Kidney (tissue), 13 donors: ENCODE measurements at regions not wholly inside any gene's neighbourhood (a gene's known extent, or its start where the extent isn't known, plus 50 kb on each side); places are given as distances from the start of the nearest gene placed in this dataset.

Experiments used
- DNase-seq, 5 donors: peaks; one replicate each; pipeline ENCODE4 v3.0.0-alpha.2; 2013 to 2020
- FAIRE-seq: peaks from 2 replicates; lab custom pipeline; 2012; peaks lifted over from hg19 to GRCh38; lab: Jason Lieb, UNC
- H3K27ac ChIP-seq, 2 donors: one replicate each; pipeline ENCODE4 v1.7.0; 2013; ENCODE audit warnings: low read depth in 2 of 2, low read length in 2 of 2, inconsistent platforms in 1 of 2
- H3K27me3 ChIP-seq: one replicate; pipeline ENCODE4 v1.7.1; 2013; ENCODE audit warnings: low read length, inconsistent platforms; ENCODE audit not compliant: control insufficient read depth, insufficient read depth
- H3K36me3 ChIP-seq, 3 donors: one replicate each; pipeline versions ENCODE4 v1.7.0 to v1.7.1; 2013; ENCODE audit warnings: low read length in 3 of 3, control low read depth in 1 of 3, inconsistent platforms in 1 of 3; ENCODE audit not compliant: insufficient read depth in 3 of 3, control insufficient read depth in 2 of 3
- H3K4me1 ChIP-seq, 3 donors: one replicate each; pipeline versions ENCODE4 v1.7.0 to v1.7.1; 2013; ENCODE audit warnings: low read length in 3 of 3, inconsistent platforms in 1 of 3, low read depth in 1 of 3; ENCODE audit not compliant: control insufficient read depth in 2 of 3, insufficient read depth in 2 of 3
- H3K4me3 ChIP-seq, 3 donors: one replicate each; pipeline versions ENCODE4 v1.7.0 to v1.8.1; 2013; ENCODE audit warnings: low read length in 3 of 3, control low read depth in 1 of 3, inconsistent platforms in 1 of 3
- H3K9ac ChIP-seq, 3 donors: one replicate each; pipeline versions ENCODE4 v1.7.0 to v1.7.1; 2013; ENCODE audit warnings: low read length in 3 of 3, control low read depth in 1 of 3, inconsistent platforms in 1 of 3
- H3K9me3 ChIP-seq, 3 donors: one replicate each; pipeline versions ENCODE4 v1.7.0 to v1.7.1; 2013; ENCODE audit warnings: low read length in 3 of 3, control low read depth in 1 of 3, inconsistent platforms in 1 of 3; ENCODE audit not compliant: control insufficient read depth in 2 of 3, insufficient read depth in 1 of 3
- intact Hi-C: fragments of 100-400 bp; cut with DNase I; formaldehyde crosslinking; loops from one replicate; pipeline ENCODE4 v1.11.1; 2022
- TF ChIP-seq, protein P1 (sequence below): IDR thresholded peaks from 3 replicates; pipeline ENCODE4 v1.5.1; 2012; ENCODE audit warnings: mild to moderate bottlenecking, moderate library complexity, borderline replicate concordance; ENCODE audit not compliant: insufficient read depth; ENCODE audit errors: extremely low read depth
- donor health status: control.
- donor health status: control.
- donor health status: control.
- donor health status: control.
- donor health status: control.
- donor health status: DM: yes; HTN: yes; CAD: no.
- donor health status: Normal renal cell carcinoma (clear cell type).

DNA sequence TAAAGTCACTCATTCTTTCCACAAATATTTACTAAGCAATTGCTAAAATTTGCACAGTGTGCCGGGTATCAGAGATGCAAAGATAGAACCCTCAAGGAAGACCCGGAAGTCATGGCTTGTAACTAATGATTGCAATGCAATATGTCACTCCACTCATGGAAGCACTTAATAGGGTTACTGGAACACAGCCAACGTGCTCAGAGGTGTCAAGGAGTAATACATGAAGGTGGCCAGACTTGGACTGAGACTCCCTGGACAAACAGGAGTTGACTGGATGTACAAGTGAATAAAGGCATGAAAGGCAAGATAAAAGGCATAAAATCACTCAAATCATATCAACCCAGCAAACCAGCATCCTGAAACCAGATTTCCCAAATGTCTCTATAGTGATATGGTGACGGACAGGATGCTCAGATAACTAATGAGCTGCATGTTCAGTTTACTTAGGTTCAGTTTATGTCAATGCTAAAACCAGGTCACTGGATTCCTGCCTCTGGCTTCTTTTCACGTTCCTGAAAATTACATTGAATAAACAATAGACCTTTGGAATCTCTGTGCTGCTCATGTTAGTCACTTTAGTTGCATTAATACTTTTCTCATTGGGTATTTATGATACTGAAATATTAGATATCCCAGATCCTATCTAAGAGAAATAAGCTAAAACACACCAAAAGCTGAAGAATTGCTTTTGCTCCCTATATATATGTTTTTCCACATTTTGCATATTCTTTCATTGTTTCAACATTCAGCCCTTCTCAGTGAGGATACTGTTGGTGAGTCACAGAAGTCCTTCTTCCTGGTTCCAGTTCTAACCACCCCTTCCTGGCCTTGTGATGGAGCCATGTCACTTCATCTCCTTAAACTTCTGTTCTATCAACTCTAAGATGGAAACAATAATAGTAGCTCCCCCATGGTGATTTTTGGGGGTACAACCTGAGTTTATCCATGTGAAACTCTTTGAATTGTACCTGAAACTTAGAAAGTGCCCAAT lies 688.9 kb upstream of the ID2 start:
- intact Hi-C loops = no loop called here
- H3K36me3 ChIP-seq = no peaks in the 10 kb centered on the region
- FAIRE-seq (no peak), DNase-seq (no peak)
- H3K9me3 ChIP-seq = no peaks in the 10 kb centered on the region
- no peak overlapping the region for H3K9ac ChIP-seq
- H3K4me1 ChIP-seq = no peaks in the 10 kb centered on the region
- TF ChIP-seq, protein P1, sequence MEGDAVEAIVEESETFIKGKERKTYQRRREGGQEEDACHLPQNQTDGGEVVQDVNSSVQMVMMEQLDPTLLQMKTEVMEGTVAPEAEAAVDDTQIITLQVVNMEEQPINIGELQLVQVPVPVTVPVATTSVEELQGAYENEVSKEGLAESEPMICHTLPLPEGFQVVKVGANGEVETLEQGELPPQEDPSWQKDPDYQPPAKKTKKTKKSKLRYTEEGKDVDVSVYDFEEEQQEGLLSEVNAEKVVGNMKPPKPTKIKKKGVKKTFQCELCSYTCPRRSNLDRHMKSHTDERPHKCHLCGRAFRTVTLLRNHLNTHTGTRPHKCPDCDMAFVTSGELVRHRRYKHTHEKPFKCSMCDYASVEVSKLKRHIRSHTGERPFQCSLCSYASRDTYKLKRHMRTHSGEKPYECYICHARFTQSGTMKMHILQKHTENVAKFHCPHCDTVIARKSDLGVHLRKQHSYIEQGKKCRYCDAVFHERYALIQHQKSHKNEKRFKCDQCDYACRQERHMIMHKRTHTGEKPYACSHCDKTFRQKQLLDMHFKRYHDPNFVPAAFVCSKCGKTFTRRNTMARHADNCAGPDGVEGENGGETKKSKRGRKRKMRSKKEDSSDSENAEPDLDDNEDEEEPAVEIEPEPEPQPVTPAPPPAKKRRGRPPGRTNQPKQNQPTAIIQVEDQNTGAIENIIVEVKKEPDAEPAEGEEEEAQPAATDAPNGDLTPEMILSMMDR = no peak
- H3K27me3 ChIP-seq = no peaks in the 10 kb centered on the region
- H3K4me3 ChIP-seq = no peak overlapping the region
- no peak overlapping the region for H3K27ac ChIP-seq

DNA sequence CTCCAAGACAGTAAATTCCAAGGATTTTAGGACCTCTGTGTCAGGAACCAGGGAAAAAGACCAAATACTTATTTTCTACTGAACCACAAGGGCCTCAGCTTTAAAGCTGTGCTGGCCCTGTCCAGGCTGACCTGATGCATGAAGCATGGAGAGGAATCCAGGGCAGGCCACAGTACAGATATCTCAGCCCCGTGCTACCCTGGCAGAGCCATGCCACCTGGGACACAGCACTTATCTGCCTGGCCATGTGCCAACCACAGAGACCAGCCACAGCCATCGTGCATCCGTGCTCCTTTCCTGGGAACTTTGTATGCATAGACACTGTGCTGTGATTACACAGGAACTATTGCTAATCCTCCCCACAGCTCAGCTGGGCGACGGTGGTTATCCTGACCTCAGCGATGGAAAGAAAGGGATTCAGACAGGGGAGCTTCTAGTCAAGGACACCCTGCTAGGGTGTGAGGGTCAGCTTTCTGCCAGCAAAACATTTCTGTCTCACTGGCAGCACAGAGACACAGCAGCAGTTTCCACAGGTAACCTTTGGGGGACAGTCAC lies 687.4 kb upstream of the ID2 start:
- Histone ChIP-seq H3K4me3 (no peak overlapping the region), H3K9me3 (no peaks in the 10 kb centered on the region), H3K9ac (no peak overlapping the region), H3K36me3 (no peaks in the 10 kb centered on the region), H3K27me3 (no peaks in the 10 kb centered on the region), H3K4me1 (no peaks in the 10 kb centered on the region), H3K27ac (no peak overlapping the region)
- DNase-seq (no peak), FAIRE-seq (no peak)
- intact Hi-C loops = no loop called here
- TF ChIP-seq, protein P1 = no peak

DNA sequence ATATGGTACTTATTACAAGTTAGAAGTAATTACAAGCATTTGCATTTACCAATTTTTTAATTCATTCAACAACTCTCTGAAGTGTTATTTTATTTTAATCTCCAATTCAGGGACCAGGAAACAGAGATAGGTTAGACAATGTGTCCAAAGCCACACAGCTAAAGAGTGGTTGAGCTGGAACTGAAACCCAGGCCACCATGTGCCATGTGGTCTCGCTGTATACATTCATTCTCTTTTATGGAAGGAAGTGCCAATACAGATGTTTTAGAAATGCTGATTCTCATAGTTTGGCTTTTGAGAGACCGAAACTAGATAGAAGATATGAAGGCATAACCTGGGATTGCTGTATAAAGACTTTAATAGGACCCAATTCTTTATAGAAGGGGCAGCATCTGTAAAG lies 684.6 kb upstream of the ID2 start:
- H3K36me3 ChIP-seq = no peaks in the 10 kb centered on the region
- H3K27me3 ChIP-seq = no peaks in the 10 kb centered on the region
- no peak overlapping the region for H3K9ac ChIP-seq
- FAIRE-seq (no peak), DNase-seq (no peak)
- TF ChIP-seq, protein P1 = no peak
- no peak overlapping the region for H3K4me3 ChIP-seq
- no peak overlapping the region for H3K27ac ChIP-seq
- no peaks in the 10 kb centered on the region for H3K9me3 ChIP-seq
- intact Hi-C loops = no loop called here
- H3K4me1 ChIP-seq = no peaks in the 10 kb centered on the region
